GM12872 (cell line): ENCODE measurements at regions not wholly inside any gene's neighbourhood (a gene's known extent, or its start where the extent isn't known, plus 50 kb on each side); places are given as distances from the start of the nearest gene placed in this dataset.

Experiments
- TF ChIP-seq, protein P1 (sequence below): IDR thresholded peaks from 3 replicates; pipeline ENCODE4 v1.5.1; 2011; ENCODE audit warnings: low read depth, mild to moderate bottlenecking, low read length, moderate library complexity; ENCODE audit not compliant: insufficient read depth

- TF ChIP-seq, protein P1, sequence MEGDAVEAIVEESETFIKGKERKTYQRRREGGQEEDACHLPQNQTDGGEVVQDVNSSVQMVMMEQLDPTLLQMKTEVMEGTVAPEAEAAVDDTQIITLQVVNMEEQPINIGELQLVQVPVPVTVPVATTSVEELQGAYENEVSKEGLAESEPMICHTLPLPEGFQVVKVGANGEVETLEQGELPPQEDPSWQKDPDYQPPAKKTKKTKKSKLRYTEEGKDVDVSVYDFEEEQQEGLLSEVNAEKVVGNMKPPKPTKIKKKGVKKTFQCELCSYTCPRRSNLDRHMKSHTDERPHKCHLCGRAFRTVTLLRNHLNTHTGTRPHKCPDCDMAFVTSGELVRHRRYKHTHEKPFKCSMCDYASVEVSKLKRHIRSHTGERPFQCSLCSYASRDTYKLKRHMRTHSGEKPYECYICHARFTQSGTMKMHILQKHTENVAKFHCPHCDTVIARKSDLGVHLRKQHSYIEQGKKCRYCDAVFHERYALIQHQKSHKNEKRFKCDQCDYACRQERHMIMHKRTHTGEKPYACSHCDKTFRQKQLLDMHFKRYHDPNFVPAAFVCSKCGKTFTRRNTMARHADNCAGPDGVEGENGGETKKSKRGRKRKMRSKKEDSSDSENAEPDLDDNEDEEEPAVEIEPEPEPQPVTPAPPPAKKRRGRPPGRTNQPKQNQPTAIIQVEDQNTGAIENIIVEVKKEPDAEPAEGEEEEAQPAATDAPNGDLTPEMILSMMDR: no peak
These were observed 515.5 kb downstream of the COL12A1 start for GRCh38 chr6:74690365-74690764.

DNA sequence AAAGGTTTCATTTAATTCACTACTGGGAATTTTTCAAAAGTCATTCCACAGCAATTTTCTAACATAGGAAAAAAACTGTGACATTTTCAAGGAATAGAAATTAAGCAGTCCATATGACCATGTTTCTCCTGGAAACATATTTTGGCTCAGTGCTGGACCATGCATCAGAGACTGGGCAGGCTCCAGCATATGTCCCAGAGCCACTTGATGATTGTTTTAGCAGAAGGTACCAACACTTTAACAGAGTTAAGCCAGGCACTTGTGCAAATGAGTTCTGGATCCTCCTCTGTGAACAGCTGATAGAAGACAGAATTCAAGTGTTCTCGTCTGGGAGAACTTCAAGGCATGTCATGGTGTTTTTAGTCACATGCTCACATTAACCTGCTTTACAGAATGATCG, 516.3 kb downstream of the COL12A1 start:
- TF ChIP-seq, protein P1: no peak

- TF ChIP-seq, protein P1: no peak
These were observed 528.4 kb downstream of the COL12A1 start for GRCh38 chr6:74677463-74677862.

DNA sequence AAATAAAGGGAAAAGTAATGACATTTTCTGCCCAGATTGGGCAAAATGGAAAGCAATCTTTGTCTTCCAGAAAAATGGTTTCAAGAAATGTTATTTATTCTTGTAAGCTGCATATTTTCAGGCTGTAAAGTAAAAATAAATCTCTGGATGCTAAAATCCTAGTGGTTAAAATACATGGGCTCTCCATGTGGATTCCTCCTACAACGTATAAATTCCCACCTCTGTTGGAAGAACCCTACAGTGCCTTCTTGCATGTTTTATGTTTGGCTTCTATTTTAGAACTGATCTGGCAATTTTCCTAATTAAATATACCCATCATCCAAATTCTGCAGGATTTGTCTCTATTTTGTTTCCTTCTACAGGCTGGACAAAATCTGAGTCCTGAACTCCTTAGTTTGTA, 528.9 kb downstream of the COL12A1 start:
- TF ChIP-seq, protein P1: no peak

GRCh38 chr6:74674377-74674776, 531.5 kb downstream of the COL12A1 start:
- TF ChIP-seq, protein P1: no peak

- TF ChIP-seq, protein P1: no peak
These were observed 534.3 kb downstream of the COL12A1 start for GRCh38 chr6:74671558-74672025.

DNA sequence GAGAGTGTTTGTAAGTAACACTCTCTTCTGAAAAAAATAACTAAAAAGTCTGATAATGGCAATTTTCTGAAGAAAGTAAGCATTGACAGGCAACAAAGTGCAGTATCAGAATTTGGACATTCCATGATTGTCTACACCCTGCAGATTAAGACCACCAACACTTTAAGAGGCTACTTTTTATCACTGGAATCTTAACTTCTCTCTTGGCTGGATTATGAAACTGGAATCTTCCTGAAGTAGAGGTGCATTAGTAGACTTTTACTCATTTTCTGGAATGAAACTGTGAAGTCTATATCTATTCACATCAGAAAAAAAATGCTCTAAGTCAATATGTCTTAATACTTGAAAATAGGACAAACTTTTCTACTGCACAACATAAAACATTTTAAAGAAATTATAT, 547.5 kb downstream of the COL12A1 start:
- TF ChIP-seq, protein P1: no peak

- TF ChIP-seq, protein P1: no peak
These were observed 547.9 kb downstream of the COL12A1 start for GRCh38 chr6:74657931-74658330.
